ENCODE measurements at regions not wholly inside any gene's neighbourhood (a gene's known extent, or its start where the extent isn't known, plus 50 kb on each side); places are given as distances from the start of the nearest gene placed in this dataset.

- no peak overlapping the region for H3K4me3 ChIP-seq (ENCODE audit: low read depth, low read length)
- no peak for TF ChIP-seq CTCF (IDR thresholded peaks at IDR 0.05; ENCODE audit: low read depth, low read length)
These were observed 86.1 kb upstream of the ARHGAP20 start for GRCh38 chr11:110798201-110798900.

GRCh38 chr11:110797453-110797852 lies 85.2 kb upstream of the ARHGAP20 start:
- no peak for TF ChIP-seq CTCF (IDR thresholded peaks at IDR 0.05; ENCODE audit: low read depth, low read length)

GRCh38 chr11:110795112-110795624 lies 82.9 kb upstream of the ARHGAP20 start:
- no peak for TF ChIP-seq CTCF (IDR thresholded peaks at IDR 0.05; ENCODE audit: low read depth, low read length)
- H3K4me3 ChIP-seq (ENCODE audit: low read depth, low read length), result no peak overlapping the region

More at GRCh38 chr11:110797453-110797852, 85.2 kb upstream of the ARHGAP20 start:
- H3K4me3 ChIP-seq (ENCODE audit: low read depth, low read length), result no peak overlapping the region

- H3K4me3 ChIP-seq (ENCODE audit: low read depth, low read length), result no peak overlapping the region
- TF ChIP-seq CTCF (IDR thresholded peaks at IDR 0.05; ENCODE audit: low read depth, low read length), result no peak
These were observed 81.3 kb upstream of the ARHGAP20 start for GRCh38 chr11:110793556-110793955.

GRCh38 chr11:110791621-110792020 lies 79.4 kb upstream of the ARHGAP20 start:
- H3K4me3 ChIP-seq (ENCODE audit: low read depth, low read length), result no peak overlapping the region
- no peak for TF ChIP-seq CTCF (IDR thresholded peaks at IDR 0.05; ENCODE audit: low read depth, low read length)

GRCh38 chr11:110787680-110788079 lies 75.4 kb upstream of the ARHGAP20 start:
- H3K4me3 ChIP-seq (ENCODE audit: low read depth, low read length), result no peak overlapping the region
- TF ChIP-seq CTCF (IDR thresholded peaks at IDR 0.05; ENCODE audit: low read depth, low read length), result no peak

- no peak for TF ChIP-seq CTCF (IDR thresholded peaks at IDR 0.05; ENCODE audit: low read depth, low read length)
- H3K4me3 ChIP-seq (ENCODE audit: low read depth, low read length), result no peak overlapping the region
These were observed 74.1 kb upstream of the ARHGAP20 start for GRCh38 chr11:110786226-110786902.

Measured in WI38 (cell line).